GM19372 (cell line): ENCODE measurements at regions not wholly inside any gene's neighbourhood (a gene's known extent, or its start where the extent isn't known, plus 50 kb on each side); places are given as distances from the start of the nearest gene placed in this dataset.
"Not testable (repeated sequence)": the region's sequence is repeated elsewhere in the genome, so short reads cannot be mapped to it uniquely, and the experiment has no call there.

Source experiments
- ATAC-seq: cut with Tn5 transposase; IDR thresholded peaks from one replicate; pipeline ENCODE4 v1.9.1; 2021; ENCODE audit warnings: mild to moderate bottlenecking, low read depth, moderate library complexity; ENCODE audit not compliant: unreplicated experiment

DNA sequence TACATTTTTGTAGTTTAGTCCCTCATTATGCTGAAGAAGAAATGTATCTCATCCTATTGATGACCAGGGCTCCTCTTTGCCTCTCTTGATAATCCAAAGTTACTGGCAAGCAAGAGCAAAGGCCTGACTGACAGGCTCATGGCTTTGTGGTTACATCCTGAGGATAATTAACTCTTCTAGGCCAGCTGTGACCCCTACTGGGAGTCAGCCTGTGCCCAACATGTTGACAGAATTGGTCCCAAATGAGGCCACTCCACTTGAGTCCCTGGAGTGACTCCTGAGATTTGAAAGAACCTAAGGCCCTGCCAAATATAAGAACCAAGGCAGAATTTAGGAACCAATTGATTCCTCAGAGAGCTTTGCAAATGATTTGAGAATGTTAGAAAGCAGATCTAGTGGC is 973.8 kb upstream of the CELF4 start:
- ATAC-seq, result no peak

DNA sequence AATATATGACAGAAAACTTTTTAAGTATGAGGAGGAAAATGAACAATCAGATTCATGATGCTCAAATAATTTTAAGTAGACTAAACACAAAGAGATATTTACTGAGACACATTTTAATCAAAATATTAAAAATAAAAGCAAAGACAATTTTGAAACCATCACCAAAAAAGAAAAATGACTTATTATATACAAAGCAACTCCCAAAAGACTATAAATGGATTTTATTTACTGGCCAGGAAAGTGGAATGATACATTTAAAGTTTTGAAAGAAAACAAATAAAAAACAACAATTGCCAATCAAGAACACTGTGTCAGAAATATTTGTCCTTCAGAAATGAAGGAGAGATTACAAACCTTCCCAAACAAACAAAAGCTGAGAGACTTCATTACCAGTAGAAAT is 968.5 kb upstream of the CELF4 start:
- ATAC-seq, result no peak

DNA sequence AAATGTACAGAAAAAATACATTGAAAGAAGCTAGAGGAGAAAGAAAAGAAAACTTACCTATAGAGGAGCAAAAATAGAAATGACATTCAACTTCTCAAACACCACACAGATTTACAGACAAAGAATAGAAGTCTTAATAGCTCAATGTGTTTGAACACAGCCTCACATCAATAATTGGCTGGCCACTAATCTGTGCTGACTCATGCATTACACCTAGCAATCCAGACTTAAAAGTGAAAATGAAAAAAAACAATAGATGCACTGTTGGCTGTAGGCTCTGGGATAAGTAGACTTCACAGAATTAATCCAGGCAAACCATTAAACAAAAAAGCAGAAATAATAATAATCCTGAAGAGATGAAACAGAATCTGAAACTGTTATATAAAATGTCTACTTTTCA is 961.3 kb upstream of the CELF4 start:
- ATAC-seq, result no peak

DNA sequence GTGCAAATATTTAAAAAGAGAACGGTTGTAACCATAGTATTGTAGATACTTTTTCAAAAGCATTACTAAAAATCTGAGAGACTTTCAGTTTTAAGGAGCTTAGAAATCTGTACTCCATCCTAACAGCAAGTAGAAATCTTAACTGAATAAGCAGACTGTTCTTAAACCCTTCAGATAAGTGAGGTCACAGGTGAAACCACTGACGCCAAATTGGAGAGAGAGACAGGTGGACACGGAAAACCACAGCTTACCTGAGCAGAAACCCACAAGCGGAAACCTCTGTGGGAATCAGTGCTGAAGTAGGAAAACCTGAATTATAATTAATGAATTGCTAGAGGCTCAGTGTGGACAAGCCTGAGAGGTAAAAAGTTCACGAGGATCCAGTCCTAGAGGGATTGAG is 959.4 kb upstream of the CELF4 start:
- ATAC-seq, result no peak

DNA sequence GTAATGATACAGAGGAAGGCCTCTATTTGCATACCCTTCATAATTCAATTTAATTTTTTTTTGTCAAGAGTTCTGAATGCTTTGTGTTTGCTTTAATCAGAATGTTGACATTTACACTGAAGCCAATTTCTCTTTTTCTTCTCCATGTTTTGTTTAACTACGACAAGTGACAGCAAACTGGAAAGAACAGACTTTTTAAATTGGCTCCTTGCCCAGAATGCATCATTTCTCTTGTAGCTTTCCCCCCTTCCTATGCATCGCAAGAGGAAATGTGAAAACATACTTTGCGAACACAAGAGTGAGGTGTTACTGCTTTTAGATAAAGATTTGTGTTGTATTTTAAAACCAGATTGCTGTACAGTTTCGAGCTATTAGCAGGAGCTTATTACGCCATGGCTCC is 955.2 kb upstream of the CELF4 start:
- no peak for ATAC-seq

DNA sequence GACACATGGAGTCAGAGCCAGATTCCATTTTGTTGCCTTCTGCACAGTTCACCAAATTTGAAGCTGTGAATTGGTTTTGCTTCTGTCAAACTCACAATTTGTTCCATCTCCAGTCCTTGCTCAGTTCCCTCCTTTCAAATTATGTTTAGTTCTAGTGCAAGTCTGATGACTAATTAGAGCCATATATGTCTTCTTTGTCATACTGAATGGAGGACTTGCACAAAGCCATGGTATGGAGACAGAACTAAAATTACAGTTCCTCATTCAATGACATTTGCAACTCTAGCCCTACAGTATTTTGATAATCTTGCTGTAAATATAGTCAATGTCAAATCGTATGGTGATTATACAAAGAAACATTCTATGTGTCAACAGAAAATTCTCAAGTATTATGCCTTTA is 936.9 kb upstream of the CELF4 start:
- ATAC-seq, result no peak

DNA sequence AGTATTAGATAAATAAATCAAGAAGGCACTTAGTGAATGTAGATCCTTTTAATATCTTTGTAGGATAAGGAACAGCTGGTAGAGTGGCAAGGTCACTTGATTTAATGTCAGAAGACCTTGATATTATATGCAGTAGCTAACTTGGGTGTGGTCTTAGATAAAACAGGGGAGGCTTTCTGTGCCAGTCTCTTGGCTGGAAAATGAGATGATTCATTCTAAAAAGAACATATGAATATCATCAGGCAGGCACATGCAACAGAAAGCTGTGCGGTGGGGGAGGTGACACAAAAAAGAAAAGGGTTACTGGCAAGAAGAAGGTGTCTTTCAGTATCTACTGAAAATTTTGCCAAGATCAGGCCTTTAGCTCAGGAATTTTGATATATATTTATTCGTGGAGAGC is 931.7 kb upstream of the CELF4 start:
- ATAC-seq, result no peak

DNA sequence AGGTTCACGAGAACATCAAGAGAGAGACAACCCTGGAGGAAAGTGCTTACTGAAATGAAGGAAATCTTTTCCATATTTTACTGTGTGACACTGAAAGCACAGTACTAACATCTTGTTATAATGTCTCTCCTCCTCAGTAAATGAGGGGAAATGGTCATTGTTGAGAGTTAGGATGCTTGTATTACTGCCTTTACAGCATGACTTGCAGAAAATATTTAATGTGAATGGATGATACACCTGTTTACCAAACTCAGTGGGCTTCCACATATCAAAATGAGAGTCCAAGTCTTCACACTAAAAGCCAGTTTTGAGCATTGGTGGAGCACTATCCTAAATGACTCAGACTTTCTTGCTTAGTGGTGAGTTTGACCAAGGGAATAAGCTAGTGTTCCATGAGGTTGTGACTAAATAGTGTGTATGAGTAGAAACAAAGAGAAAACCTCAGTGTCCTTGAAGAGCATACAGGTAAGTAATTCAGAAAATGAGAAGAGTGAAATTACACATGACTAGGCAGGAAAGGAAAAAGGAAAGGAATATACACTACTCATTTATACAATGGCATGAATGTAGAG is 930.7 kb upstream of the CELF4 start:
- ATAC-seq, result no peak

DNA sequence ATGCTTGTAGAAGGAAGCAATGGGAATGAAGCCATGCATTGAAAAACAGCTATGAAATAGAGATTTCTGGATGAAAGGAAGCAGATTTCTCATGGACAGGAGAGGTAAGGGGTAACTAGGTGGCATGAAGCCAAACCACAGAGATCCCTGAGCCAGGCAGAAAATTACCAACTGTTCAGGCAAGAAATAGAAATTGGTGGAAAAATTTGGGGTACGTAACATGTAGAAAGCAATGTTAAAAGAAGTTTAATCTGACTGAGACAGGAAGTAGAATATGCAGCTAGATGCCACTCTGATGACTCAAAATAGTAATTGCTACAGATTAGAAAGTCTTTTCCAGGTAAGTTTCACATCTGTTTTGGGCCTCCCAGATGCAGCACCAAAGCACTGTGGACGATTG is 928.5 kb upstream of the CELF4 start:
- no peak for ATAC-seq

DNA sequence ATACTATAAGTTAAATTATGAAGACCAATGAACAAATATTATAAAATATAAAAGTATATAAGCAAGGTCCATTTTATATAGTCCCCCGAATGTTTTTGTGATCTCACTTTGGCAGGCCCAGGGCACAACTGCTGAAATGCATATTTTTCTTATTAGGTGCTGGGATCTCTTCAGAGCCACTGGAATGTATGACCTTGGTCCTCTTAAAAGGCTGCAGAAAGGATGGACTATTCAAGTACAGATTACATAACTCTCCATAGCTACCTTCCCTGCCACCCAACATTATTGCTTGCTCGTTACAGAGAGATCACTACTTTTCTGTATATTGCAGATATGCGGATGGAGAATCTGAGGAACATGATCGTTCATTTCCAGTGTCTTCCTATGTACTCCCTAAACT is 925.6 kb upstream of the CELF4 start:
- ATAC-seq, result no peak

DNA sequence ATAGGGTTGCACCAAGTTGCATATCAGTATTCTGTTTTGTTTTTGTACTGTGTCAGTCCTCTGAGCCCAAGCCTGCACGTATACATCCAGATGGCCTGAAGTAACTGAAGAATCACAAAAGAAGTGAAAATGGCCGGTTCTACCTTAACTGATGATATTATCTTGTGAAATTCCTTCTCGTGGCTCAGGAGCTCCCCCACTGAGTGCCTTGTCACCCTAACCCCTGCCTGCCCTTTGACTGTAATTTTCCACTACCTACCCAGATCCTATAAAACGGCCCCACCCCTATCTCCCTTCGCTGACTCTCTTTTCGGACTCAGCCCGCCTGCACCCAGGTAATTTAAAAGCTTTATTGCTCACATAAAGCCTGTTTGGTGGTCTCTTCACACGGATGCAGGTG is 924.1 kb upstream of the CELF4 start:
- ATAC-seq, result not testable (repeated sequence)

DNA sequence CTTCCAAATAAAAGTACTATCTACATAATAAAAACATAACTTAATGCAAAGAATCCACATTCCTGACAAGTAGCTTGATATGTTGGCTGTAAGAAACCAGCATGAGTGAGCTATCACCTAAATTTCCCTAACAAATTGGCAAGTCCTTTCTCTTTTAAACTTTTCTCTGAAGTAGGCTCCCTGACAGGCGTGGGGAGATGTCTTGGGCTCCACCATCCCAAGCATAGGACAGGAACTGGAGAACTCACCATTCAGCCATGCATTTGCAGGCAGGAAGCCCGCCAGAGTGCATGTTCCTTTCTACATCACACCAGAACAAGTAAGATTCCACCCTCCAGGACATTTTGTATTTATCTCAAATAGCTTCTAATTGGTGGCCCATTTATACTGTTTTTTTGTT is 921.9 kb upstream of the CELF4 start:
- no peak for ATAC-seq

DNA sequence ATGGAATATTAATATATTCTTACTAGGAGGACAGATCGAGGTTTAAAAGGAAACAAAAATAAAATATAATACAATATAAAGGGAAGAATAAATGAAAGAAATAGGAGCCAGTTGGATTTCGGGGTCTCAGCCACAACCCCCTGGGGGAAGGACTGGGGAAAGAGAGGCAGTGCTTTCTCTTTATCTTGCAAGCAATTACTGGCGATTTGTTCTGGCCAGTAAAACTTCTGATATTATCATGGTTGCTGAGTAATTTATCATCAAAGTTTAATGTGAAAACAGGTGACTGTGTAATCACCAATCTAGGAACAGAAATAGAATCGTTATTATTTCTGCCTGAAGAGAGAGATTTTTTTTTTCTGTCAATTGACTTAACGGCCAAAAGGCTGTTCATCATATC is 917.7 kb upstream of the CELF4 start:
- ATAC-seq, result no peak

DNA sequence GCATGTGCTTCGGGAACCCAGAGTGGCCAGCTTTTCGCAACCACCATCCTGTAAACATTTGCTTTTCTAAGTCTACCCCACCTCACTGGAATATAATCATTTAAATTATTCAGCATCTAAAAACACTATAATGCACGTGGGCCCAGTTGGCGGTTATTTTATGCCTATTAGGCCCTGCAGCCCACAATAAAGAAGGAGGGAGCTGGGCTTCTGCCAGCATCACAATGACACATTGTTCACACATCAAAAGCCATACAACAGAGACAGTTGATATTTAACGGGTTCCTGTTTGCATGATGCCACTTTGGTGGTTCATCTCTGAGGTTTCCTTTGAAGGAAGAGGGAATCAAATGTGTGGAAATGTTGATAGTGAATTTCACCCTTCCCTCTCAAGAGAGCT is 916.0 kb upstream of the CELF4 start:
- ATAC-seq, result no peak

DNA sequence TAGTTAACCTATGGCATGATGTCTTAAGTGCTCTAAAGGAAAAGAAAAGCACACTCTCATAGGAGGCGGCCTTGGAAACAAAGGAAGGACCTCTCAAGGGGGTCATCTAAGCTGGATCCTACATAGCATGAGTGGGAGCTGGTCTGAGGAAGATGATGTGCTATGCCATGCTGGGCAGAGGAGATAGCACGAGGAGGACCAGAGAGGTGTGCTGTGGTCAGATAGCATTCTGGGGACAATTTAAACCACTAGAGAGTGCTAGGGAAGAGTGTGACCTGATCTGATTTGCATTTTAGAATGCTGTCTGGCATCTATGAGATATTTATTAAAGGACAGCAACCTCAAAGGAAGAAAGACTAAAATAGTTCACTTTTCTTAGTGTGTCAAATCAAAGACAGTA is 910.1 kb upstream of the CELF4 start:
- ATAC-seq, result no peak

DNA sequence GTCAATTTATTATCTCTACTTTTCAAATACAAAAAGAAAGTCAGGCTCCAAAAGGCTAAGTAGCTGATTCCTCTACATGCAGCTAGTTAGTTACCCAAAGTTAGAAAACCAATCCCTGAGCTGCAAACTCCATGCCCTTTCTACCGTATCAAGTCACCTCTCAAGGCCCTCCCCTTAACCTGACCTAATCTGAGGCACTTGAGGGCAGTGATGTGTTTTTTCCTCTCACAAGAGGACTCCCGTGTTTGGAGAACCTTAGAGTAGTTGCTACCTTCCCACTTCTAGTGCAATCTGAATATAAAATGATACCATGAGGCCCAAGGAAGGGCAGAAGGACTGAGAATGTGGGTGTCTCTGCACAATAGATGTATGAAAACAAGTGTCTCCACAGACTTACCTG is 907.9 kb upstream of the CELF4 start:
- ATAC-seq, result no peak

DNA sequence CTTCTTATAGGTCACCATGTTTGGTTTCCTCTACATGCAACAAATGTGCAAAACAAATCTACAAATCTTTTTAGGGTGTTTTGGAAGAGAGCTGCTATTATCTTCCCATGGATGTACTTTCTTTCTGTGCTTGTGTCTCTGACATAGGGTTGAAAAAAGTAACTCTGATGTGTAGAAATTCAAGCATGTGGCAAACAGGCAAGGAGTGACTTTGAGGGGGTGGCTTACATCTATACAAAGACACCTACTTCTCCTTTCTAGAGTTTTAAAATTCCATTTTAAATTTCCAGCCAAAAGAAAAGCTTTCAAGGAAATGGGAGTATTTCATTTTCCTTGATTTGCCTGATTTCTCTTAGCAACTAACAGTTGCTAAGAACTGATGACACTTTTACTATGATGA is 904.8 kb upstream of the CELF4 start:
- ATAC-seq, result no peak

DNA sequence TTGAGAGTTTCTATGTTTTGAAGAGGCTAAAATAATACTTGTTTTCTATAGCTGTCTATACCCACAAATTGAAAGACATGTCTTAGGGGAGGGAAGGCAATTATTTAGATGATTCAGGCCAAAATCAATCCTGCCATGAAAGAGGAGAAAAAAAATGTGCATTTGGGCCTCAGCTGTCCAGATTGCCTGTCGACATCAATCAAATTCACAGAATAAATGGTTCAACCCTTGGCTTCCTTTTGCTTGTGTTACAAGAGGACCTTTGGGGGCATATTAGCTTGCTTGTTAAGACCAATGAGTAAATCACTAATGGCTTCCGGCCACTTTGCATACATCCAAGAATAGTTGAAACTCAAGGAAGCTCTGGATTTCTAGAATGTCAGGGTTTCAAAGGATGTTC is 900.8 kb upstream of the CELF4 start:
- ATAC-seq, result no peak

DNA sequence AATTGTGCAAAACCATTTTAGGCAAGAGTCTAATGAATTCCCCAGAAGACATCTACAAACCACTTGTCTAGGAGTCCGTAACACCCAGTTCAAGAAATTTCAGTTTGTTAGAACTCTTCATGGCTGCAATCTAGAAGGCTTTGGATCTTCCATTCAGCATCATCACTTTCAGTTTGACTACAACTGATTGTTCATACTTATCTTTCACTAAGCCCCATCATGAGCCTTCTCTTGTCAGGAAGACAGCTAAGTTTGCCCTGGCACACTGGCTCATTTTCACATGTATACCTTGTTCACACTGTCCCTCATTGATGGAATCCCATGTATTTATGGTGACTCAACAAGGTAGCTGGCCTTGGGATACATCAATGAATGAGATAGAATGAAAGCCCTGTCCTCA is 898.4 kb upstream of the CELF4 start:
- no peak for ATAC-seq

DNA sequence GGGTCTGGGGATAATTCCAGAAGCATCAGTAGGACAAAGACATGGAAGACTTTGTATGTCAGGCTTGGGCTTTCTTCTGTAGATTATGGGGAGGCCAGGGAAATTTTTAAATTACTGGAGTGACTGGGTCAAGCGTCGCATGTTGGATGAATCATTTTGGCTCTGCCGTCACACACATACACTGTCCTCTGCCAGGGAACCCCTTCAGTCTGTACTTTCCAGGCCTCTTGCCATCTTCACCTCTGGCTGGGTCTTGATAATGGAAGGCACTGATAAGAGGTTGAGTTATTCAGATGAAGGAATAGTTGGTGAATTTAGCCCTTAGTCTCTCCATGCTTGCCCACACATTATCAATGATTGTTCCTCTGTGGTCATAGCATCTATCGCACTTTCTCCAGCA is 895.1 kb upstream of the CELF4 start:
- no peak for ATAC-seq

DNA sequence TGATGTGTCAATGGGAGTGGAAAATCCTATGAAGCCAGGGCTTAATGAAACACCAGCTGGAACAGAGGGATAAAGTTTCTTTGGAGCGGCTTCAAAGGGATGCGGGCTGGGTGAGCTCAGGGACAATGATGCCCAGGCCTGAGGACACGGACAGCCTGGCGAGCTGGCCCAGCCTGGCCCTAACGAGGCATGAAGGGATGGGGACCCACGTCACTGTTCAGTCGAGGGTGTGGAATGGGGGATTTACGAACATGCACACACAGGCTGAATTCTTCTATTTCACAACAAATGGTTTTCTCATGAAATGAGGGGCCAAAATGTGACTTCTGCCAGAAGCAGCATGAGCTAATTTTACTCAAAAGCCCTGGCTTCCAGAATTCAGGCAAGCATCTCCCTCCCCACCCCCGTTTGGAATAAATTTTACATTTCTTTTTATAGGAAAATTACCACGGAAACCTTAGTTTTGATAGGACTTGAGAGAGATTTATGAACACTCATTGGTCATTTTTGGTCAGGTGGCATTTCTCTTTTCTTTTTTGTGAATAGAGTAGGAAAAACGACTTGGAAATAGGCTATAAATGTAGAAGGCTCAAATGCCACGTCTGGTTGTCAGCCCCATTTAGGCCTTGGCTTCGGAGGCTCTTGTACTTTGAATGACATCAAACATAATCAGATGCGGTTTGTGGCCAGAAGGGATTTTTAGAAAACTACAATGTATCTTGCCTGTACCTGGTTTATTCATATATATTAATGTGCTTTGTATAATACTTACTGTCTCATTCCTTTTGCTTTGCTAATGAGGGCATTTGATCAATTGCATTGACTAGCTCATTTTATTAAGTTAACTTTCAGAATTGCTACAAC is 893.8 kb upstream of the CELF4 start:
- no peak for ATAC-seq

DNA sequence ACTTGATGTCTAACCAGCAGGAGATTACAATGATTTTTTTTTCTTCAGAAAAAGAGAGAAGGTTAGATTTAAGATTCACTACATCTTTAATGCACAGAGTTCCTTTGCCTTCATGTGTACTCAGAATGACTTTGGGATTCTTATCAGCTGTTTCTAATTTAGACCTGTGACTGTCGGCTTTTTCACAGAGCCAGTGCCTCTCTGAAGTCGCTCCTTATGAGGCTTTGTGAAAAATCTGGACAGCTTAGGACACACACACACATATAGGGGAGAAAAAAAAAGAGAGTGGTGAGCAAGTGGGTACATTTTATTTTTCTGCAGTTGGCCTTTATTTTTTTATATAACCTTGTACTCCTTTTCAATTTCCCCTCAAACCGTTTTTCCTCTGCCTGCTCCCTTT is 893.1 kb upstream of the CELF4 start:
- ATAC-seq, result no peak
